ENCODE measurements at regions not wholly inside any gene's neighbourhood (a gene's known extent, or its start where the extent isn't known, plus 50 kb on each side); places are given as distances from the start of the nearest gene placed in this dataset.
"Not testable (repeated sequence)": the region's sequence is repeated elsewhere in the genome, so short reads cannot be mapped to it uniquely, and the experiment has no call there.

DNA sequence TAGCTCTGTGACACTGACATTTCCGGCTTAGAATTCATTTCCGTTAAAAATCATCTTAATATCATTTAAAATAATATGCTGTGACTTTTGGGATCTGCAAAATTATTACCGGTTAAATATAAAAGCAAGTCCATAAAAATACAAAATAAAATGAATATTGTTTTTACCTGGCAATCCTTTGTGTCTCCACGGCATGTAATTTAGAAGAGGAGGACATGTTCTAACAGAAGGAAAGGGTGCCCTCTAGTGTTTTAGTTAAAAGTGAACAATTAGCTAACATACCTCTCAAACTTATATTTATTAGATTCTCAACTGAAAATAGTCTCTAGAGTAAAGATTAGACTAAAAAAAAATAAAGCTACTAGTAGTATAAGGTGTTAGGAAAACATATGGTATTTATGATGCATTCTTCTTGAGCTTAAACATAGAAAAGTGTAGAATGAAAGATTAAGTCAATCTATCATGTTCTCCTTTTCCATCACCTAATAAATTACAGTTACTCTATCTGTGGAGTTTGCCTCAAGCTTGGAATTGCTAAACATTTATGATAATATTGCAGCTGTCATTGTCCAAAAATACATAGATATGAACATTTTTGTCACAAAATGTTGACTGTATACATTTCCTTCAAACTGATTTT is 676.7 kb upstream of the SPRY2 start:
- DNase-seq, result no peak
- intact Hi-C loops (cut with DNase I), result no loop called here

DNA sequence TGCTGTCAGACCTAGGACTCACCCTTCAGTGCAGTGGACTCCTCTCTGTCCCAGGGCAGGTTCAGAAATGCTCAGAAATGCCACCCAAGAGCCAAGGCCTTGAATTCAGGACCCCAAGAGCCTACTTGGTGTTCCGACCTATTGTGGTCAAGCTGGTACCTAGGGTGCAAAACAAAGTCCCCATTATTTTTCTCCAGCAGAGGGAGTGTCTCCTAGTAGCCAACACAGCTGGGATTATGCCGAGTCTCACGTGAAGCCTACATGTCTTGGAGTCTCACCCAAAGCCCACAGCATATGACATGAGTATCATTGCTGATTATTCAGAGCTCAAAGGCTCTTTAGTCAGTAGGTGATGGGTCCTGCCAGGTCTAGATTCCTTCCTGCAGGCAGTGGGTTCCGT is 671.1 kb upstream of the SPRY2 start:
- no peak for DNase-seq
- intact Hi-C loops (cut with DNase I), result loop anchor here (5.0 kb wide), 1 partner anchor 35 kb away; no protein-coding TSS in a partner anchor

DNA sequence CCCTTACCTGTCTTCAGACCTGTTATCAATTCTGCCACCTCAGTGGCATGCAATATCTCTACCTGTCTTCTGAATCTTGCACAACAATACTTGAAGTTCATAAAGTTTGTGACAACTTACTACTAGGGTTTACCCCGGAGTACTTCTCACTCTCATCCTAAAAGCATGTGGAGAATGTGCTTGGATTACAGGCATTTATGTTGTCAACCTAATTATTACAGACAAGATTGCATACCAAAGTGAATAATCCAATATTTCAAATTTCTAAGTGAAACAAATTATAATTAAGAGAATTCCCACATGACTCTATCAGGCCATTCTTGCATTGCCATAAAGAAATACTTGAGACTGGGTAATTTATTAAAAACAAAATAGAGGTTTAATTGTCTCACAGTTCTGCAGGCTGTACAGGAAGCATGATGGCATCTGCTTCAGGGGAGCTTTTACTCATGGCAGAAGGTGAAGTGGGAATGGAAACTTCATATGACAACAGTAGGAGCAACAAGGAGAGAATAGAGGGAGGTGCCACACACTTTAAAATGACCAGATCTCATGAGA is 661.0 kb upstream of the SPRY2 start:
- DNase-seq, result no peak
- intact Hi-C loops (cut with DNase I), result no loop called here

DNA sequence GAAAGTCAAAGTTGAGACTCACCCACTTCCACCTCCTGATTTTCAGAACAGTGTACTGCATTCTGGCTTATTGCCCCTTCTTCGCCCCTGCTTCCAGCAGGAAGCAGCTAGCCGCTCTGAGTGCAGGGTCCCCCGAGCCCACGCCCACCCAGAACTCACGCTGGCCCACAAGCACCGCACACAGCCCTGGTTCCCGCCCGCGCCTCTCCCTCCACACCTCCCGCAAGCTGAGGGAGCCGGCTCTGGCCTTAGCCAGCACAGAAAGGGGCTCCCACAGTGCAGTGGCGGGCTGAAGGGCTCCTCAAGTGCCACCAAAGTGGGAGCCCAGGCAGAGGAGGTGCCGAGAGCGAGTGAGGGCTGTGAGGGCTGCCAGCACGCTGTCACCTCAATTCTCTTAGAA is 657.7 kb upstream of the SPRY2 start:
- intact Hi-C loops (cut with DNase I); DNase-seq: not testable (repeated sequence)

DNA sequence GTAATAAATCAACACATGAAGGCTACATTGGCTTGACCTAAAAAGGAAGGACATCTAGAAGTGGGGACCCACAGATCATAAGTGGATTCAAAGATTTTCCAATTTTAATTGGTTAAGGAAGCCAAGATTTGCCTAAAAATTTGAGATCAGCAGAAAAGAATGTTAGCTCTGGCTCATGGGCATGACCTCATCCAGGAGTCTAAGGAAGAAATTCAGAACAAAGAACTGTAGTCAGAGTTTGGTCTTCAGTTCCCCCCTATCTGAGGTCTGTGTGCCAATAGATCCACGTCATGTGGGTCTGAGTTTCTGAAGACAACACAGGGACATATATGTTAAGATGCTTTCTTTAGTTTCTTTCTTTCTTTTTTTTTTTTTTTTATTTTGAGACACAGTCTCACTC is 648.8 kb upstream of the SPRY2 start:
- DNase-seq, result no peak
- intact Hi-C loops (cut with DNase I), result no loop called here

DNA sequence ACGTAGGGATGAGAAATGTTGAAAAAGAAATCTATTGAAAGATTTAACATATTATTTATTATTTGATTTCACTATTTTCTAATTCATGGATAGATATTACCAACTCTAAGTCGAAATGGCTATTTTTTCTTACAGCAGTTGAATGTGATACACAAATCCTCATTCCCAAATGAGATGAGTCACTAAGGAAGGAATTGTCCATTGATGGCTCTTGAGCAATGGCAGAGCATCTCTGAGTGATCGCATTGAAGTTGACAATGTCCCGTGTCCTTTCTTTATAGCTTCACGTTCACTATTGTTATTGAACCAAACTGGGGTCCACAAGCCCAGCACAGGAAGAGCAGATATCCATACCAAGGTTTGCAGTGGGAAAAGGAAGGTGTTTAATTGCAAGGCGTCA is 648.3 kb upstream of the SPRY2 start:
- no peak for DNase-seq
- intact Hi-C loops (cut with DNase I), result no loop called here

DNA sequence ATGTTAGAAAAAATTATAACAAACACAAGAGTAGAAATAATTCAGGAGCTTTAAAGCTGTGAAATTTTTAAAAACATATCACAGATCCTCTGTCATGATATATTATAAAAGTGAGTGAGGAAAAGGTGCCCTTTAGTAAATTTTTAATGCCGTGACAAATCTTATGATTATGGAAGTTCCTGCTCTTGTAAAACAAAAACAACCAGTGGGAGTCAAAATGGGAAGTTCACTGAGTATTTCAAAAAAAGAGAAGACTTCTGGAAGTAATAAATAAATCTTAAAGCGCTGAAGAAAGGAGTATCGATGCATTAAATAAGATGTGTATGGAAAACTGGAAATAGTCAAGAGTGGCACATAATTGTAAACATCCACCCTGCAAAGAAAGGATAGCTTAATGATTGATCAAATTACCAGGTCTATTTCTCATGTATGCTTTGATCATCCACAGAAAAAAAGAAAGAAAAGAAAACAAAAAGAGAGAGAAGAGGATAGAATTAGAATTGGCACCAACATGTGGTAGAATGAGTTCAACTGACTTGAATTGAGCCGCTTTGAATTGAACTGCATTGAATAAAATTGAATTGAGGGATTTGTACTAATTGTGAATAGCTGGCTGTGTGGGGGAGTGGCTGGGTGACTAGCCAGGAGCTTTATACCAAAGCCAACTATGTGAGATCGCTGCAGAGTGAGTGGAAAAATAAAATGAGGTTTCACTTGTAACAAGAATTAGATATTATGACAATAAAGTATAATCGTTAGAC is 647.6 kb upstream of the SPRY2 start:
- intact Hi-C loops (cut with DNase I), result no loop called here

DNA sequence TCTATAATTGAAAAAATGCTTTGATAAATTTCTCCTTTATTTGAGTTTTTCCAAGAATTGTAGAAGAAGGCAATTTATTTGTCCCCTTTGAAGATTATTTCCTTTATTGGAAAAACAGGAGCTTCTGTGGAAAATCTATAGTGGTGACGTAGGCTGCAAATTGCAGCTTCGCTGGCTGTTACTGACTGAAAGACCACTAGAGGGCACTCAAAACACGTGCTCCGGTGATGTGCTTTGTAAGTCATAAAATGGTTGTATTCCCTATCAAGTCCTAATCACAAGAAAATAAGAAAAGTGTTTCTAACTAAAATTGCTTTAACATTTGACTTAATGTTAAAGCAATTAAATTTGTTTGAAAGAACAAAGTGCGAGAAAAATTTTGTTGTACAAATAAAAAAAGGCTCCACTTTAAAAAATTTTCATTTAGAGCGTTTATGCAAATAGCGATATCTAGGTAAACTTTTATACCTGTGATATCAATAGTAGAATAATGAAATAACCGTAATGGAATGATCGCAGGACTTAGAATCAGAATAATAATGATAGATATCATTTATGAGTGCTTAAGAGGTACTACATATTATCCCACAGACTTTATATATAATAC is 638.2 kb upstream of the SPRY2 start:
- peak; percentile 4 to 83 (median 62) for DNase-seq
- intact Hi-C loops (cut with DNase I), result loop anchor here (5.0 kb wide), 1 partner anchor 33 kb away; no protein-coding TSS in a partner anchor

More for the DNA sequence above, 647.6 kb upstream of the SPRY2 start:
- peak in 18 of 42 donors; percentile 4 to 56 (median 20) for DNase-seq

DNA sequence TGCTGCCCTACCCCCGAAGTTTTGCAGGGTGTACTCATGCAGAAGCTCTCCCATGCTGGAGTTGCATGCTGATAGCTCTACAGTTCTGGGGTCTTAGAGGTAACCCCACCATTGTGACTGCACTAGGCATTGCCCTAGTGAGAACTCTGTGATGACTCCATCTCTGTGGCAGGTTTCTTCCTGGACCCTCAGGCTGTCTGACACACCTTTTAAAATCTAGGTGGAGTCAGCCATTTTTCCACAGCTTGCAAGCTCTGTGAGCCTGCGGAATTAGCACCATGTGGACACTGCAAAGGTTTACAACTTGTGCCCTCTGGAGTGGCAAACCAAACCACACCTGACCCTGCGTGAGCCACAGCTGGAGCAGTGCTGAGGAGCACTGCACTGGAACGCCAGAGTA is 636.2 kb upstream of the SPRY2 start:
- intact Hi-C loops (cut with DNase I), result loop anchor here (5.0 kb wide), 1 partner anchor 35 kb away; no protein-coding TSS in a partner anchor
- DNase-seq, result no peak

DNA sequence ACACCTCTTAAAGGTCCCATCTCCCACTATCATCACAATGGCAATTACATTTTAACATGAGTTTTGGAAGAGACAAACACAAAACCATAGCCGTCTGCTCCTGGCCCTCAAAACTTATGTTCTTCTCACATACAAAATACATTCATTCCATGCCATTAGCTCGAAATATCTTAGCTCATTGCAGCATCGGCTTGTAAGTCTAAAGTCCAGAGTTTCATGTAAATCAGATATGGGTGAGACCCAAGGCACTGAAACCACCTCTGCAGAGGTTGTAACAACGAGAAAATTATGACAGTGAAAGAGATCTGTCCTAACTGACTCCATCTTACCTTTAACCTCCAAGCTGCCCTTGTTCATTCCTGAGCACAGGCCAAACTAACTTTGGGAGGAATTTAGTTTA is 635.0 kb upstream of the SPRY2 start:
- DNase-seq, result no peak
- intact Hi-C loops (cut with DNase I), result loop anchor here (5.0 kb wide), 1 partner anchor 36 kb away; no protein-coding TSS in a partner anchor

DNA sequence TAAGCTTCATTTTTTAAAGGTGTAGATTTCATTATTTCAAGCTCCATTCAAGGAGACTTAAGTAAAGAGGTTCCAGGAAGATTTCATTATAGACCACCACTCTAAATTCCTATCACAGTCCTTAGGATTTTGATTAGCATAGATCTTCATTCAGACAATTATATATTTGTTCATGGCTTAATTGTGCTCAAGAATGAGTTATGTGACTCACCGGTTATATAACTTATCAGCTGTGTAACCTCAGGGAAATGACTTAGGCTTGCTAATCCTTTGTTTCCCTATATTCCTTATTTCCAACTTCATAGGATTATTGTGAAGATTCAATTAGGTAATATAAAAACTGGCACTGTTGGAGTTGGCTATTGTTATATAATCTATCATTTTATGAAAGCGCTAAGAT is 632.8 kb upstream of the SPRY2 start:
- DNase-seq, result no peak
- intact Hi-C loops (cut with DNase I), result no loop called here

DNA sequence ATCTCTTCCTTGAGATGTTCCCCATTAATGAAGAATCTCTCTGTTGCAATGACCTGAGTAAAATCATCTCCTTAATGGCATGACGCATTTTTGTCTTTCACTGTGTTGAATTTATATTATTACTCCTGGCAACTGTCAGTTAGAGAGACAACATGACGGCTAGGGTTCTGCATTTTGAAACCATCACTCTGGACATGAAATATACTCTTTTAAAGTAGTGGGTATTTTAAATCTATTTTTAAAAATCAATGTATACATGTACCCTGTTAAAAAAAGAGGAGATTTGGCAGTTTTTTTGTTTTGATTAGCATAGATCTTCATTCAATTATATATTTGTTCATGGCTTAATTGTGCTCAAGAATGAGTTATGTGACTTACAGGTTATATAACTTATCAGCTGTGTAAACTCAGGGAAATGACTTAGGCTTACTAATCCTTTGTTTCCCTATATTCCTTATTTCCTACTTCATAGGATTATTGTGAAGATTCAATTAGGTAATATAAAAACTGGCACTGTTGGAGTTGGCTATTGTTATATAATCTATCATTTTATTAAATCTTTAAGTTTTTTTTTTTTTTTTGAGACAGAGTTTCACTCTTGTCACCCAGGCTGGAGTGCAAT is 632.0 kb upstream of the SPRY2 start:
- no peak for DNase-seq
- intact Hi-C loops (cut with DNase I), result no loop called here

DNA sequence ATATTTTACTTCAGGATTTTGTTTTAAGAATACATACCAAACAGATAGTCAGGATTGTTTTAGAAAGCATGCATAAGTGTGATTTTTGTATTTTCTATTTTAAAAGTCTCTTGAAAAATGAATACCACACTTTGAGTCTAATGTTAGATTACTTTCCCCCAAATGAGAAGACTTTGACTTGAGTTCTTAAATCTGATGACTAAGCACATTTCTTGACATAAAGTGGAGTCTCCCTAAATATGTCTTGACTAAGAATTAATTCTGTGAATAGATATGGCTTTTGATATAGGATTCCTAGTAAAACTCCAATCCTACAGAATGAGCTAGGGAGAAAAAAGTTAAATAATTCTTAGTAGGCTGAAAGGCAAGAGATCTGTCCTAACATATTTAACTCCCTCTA is 624.2 kb upstream of the SPRY2 start:
- no peak for DNase-seq
- intact Hi-C loops (cut with DNase I), result no loop called here

DNA sequence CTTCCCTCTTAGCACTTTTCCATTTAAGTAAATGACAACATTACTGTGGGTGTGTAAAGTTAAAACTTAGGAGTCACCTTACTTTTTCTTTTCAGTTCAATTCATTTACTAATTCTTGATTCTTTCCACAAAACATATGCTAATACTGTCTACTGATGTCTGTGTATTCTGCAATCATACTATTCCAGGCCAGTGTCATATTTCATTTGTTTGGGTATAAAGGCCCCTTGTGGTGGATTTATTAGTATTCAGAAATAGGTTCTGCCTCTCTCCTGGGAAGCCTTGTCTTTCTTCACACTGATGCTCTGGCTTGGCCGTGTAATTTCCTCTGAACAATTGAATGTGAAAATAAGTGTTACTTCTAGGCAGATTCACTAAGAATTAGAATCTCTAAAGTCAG is 621.9 kb upstream of the SPRY2 start:
- DNase-seq, result no peak
- intact Hi-C loops (cut with DNase I), result no loop called here

DNA sequence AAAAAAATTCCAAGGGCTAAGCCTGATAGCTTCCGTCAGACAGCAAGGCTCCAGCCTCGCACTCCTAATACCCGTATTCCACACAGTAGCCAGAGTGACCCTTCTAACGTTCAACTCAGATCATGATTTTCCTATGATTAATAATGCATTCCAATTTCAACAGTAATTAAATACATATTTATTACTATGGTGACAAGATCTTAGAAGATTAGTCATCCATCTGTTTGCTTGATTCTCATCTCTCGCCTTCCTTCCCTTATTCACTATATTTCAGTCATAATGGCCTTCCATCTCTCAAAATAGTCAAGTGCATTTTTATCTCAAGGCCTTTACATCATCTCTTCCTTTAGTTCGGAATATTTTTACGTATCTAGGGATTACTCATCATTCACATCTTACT is 621.2 kb upstream of the SPRY2 start:
- DNase-seq, result no peak
- intact Hi-C loops (cut with DNase I), result no loop called here

DNA sequence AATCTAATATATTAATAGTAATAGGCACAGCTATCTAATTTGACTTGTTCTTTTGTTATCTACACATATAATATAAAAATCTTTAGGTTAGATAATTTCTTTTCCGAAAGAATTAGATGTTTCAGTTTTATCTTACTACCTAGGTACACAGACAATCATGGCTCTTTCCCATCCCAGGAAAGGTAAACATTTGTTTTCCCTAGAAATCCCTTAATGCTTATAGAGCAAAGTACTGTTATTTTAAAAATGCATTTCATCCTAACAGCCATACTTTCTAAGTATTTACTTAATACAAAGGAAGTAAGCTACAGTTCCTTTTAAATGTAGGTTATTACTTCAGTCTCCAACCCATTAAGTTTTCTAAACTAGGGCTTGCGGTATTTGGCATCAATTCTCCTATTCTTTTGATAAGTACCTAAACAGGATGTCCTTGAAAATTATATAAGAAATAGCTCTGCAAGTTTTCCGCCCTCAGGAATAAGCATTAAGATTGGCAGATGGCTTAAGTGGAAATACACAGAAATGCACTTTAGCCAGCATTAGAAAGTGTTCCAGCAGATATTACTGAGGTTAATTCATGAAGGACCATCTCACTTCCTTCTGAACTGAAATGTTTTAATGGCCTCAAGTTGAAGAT is 616.2 kb upstream of the SPRY2 start:
- DNase-seq, result no peak
- intact Hi-C loops (cut with DNase I), result no loop called here

DNA sequence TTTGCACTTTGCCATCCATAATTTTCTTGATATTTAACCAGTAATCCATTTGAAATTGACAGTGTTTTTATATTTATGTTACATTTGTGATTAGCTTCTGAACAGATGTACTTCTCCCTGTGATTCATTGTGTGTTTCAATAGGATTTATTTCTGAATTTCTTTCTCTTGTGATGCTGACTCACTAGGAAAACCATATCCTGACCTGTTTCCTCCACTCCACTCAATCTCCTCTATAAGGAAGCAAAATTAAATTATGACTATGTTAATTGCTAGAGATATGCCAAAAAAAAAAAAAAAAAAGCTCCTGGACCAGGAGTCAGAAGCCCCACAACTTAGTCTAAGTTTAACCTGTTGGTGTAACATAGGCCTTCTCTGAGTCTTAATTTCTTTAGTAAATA is 614.6 kb upstream of the SPRY2 start:
- DNase-seq, result no peak
- intact Hi-C loops (cut with DNase I), result no loop called here

DNA sequence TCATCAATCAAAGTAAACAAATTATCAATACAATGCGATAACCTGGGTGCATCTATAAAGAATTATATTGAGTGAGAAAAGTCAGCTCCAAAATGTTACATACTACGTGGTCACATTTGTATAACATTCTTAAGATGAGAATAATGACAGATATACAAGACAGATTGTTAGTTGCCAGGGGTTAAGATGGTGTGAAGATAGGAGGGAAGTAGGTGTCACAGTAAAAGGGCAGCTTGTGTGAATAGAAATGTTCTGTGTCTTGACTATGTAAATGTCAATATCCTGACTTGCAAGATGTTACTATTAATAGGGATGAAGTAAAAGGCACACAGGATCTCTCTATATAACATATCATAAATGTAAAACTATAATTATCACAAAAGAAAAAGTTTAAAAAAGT is 611.2 kb upstream of the SPRY2 start:
- DNase-seq, result no peak
- intact Hi-C loops (cut with DNase I), result no loop called here
